ENCODE measurements at regions not wholly inside any gene's neighbourhood (a gene's known extent, or its start where the extent isn't known, plus 50 kb on each side); places are given as distances from the start of the nearest gene placed in this dataset.
"Not testable (repeated sequence)": the region's sequence is repeated elsewhere in the genome, so short reads cannot be mapped to it uniquely, and the experiment has no call there.

GRCh38 chr5:92216852-92217251 is 833.7 kb upstream of the ARRDC3 start:
- DNase-seq: not testable (repeated sequence)

- DNase-seq: no peak
Observed at GRCh38 chr5:92215116-92215515, 832.0 kb upstream of the ARRDC3 start.

- no peak for DNase-seq
Observed at GRCh38 chr5:92208265-92208664, 825.1 kb upstream of the ARRDC3 start.

- DNase-seq: no peak
Observed at GRCh38 chr5:92207151-92207550, 824.0 kb upstream of the ARRDC3 start.

GRCh38 chr5:92206681-92207080 is 823.6 kb upstream of the ARRDC3 start:
- no peak for DNase-seq

- not testable (repeated sequence) for DNase-seq
Observed at GRCh38 chr5:92199035-92199434, 815.9 kb upstream of the ARRDC3 start.

- no peak for DNase-seq
Observed at GRCh38 chr5:92181656-92182055, 798.5 kb upstream of the ARRDC3 start.

GRCh38 chr5:92180391-92180790 is 797.3 kb upstream of the ARRDC3 start:
- DNase-seq: no peak

- no peak for DNase-seq
Observed at GRCh38 chr5:92179651-92180050, 796.5 kb upstream of the ARRDC3 start.

- DNase-seq: no peak
Observed at GRCh38 chr5:92177926-92178487, 794.9 kb upstream of the ARRDC3 start.

GRCh38 chr5:92163906-92164305 is 780.8 kb upstream of the ARRDC3 start:
- no peak for DNase-seq

GRCh38 chr5:92147798-92148197 is 764.7 kb upstream of the ARRDC3 start:
- DNase-seq: no peak

- DNase-seq: no peak
Observed at GRCh38 chr5:92147266-92147665, 764.1 kb upstream of the ARRDC3 start.

GRCh38 chr5:92145852-92146251 is 762.7 kb upstream of the ARRDC3 start:
- no peak for DNase-seq

GRCh38 chr5:92144824-92145223 is 761.7 kb upstream of the ARRDC3 start:
- no peak for DNase-seq

- DNase-seq: not testable (repeated sequence)
Observed at GRCh38 chr5:92132294-92132908, 749.3 kb upstream of the ARRDC3 start.

GRCh38 chr5:92126182-92126581 is 743.1 kb upstream of the ARRDC3 start:
- DNase-seq: no peak

GRCh38 chr5:92119110-92119509 is 736.0 kb upstream of the ARRDC3 start:
- no peak for DNase-seq

- no peak for DNase-seq
Observed at GRCh38 chr5:92106808-92107207, 723.7 kb upstream of the ARRDC3 start.

GRCh38 chr5:92104126-92104525 is 721.0 kb upstream of the ARRDC3 start:
- DNase-seq: no peak

GRCh38 chr5:92102313-92102712 is 719.2 kb upstream of the ARRDC3 start:
- DNase-seq: no peak

GRCh38 chr5:92092239-92092638 is 709.1 kb upstream of the ARRDC3 start:
- no peak for DNase-seq

- DNase-seq: no peak
Observed at GRCh38 chr5:92086059-92086811, 703.1 kb upstream of the ARRDC3 start.

- DNase-seq: no peak
Observed at GRCh38 chr5:92081958-92082712, 699.0 kb upstream of the ARRDC3 start.
